ENCODE measurements at regions not wholly inside any gene's neighbourhood (a gene's known extent, or its start where the extent isn't known, plus 50 kb on each side); places are given as distances from the start of the nearest gene placed in this dataset.

- no peak for TF ChIP-seq CTCF (conservative IDR thresholded peaks at IDR 0.05; ENCODE audit: low read depth)
Observed at GRCh38 chr5:87900419-87900818, 368.2 kb downstream of the TMEM161B start.

DNA sequence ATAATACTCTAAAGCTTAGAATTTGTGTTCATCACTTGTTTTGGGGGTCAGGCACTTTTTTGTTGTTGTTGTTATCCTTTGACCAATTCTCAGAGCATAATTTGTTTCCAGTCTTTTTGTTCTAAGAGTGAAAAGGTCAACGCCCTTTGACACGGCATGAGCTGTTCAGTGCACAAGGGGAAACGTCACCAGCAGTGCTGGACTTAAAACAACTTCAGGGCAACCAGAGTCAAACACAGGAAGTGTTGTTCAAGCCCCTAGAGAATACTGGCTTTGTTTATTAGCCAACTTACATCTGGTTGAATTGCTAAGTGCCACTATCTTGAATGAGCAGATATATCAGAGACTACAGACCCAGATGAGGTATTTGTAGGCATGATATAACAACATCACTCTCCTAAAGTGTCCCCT, 368.9 kb downstream of the TMEM161B start:
- ChIA-PET POLR2A (ENCODE audit: low non-redundant PET) (no interaction called here), CTCF (no interaction called here)
- no peak for DNase-seq (ENCODE audit: low spot score)
- no peak overlapping the region for H3K27ac ChIP-seq
- TF ChIP-seq CTCF (conservative IDR thresholded peaks at IDR 0.05; ENCODE audit: low read depth) = no peak

More at GRCh38 chr5:87900419-87900818, 368.2 kb downstream of the TMEM161B start:
- ChIA-PET POLR2A (ENCODE audit: low non-redundant PET) (no interaction called here), CTCF (no interaction called here)
- no peak for DNase-seq (ENCODE audit: low spot score)
- H3K27ac ChIP-seq = no peak overlapping the region

DNA sequence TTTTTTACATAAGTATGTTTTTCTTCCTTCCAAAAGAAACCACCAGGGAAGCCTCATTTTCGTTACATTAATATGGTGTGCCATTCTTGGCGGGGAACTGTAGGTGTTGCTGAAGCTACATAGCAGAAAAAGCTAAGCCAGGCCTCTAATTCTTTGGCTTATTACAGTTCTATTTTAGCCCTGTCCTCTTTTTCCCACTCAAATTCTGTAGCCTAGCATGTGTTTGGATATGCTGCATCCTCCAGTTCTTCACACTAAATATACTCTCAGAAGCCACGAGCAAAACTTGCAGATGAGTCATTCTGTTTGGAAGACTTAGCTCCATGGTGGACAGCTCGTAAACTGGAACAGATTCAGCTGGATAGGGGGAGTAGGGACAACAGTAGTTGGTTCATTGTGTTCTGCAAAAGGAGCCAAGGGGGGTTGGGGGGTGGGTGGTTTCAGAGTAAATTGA, 369.4 kb downstream of the TMEM161B start:
- no peak for DNase-seq (ENCODE audit: low spot score)

GRCh38 chr5:87898574-87898973, 370.1 kb downstream of the TMEM161B start:
- no peak for TF ChIP-seq CTCF (conservative IDR thresholded peaks at IDR 0.05; ENCODE audit: low read depth)
- H3K27ac ChIP-seq = no peak overlapping the region
- no peak for DNase-seq (ENCODE audit: low spot score)
- POLR2A ChIA-PET (ENCODE audit: low non-redundant PET) = no interaction called here
- CTCF ChIA-PET = interaction anchor here (0.6 to 0.7 kb wide), 2 partner anchors 791 to 1740 kb away, joined by 3 read pairs; no protein-coding TSS in a partner anchor

More for the DNA sequence above, 369.4 kb downstream of the TMEM161B start:
- ChIA-PET CTCF (interaction anchor here (0.6 to 0.7 kb wide), 2 partner anchors 1178 to 1741 kb away, joined by 3 to 5 read pairs; no protein-coding TSS in a partner anchor), POLR2A (ENCODE audit: low non-redundant PET) (no interaction called here)
- H3K27ac ChIP-seq = no peak overlapping the region
- TF ChIP-seq CTCF (conservative IDR thresholded peaks at IDR 0.05; ENCODE audit: low read depth) = no peak

GRCh38 chr5:87888139-87888538, 380.5 kb downstream of the TMEM161B start:
- DNase-seq (ENCODE audit: low spot score) = no peak
- CTCF ChIA-PET = no interaction called here
- H3K27ac ChIP-seq = no peak overlapping the region
- POLR2A ChIA-PET (ENCODE audit: low non-redundant PET) = no interaction called here
- TF ChIP-seq CTCF (conservative IDR thresholded peaks at IDR 0.05; ENCODE audit: low read depth) = no peak

GRCh38 chr5:87887247-87887646, 381.4 kb downstream of the TMEM161B start:
- DNase-seq (ENCODE audit: low spot score) = no peak
- ChIA-PET POLR2A (ENCODE audit: low non-redundant PET) (no interaction called here), CTCF (no interaction called here)
- H3K27ac ChIP-seq = no peak overlapping the region
- no peak for TF ChIP-seq CTCF (conservative IDR thresholded peaks at IDR 0.05; ENCODE audit: low read depth)

DNA sequence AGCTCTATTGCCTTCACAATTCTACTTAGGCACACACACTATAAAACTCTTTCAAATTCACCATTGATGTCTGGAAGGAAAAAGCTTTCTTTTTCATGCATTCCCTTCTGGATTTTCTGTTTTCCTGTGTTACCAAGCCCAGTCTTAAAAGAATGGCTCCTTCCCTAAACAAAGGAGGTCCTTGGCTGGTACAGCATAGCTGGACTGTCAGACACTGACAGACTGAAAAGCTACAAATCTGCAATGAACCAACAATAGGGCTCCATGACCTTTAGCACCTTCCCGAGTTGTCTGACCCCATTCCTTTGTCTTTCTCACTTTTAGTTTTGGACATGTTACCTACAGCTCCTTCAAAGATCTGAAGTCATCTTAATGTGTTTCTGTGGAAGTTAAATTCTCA, 382.5 kb downstream of the TMEM161B start:
- CTCF ChIA-PET = no interaction called here
- POLR2A ChIA-PET (ENCODE audit: low non-redundant PET) = no interaction called here

More for the DNA sequence above, 382.5 kb downstream of the TMEM161B start:
- no peak overlapping the region for H3K27ac ChIP-seq
- no peak for TF ChIP-seq CTCF (conservative IDR thresholded peaks at IDR 0.05; ENCODE audit: low read depth)
- DNase-seq (ENCODE audit: low spot score) = no peak
